Mucosa of stomach (tissue), 1 donor: ENCODE measurements at regions not wholly inside any gene's neighbourhood (a gene's known extent, or its start where the extent isn't known, plus 50 kb on each side); places are given as distances from the start of the nearest gene placed in this dataset.

Source experiments
- H3K27me3 ChIP-seq: one replicate; pipeline ENCODE4 v1.7.0; 2013; ENCODE audit warnings: mild to moderate bottlenecking, low read length; ENCODE audit not compliant: control insufficient read depth, insufficient read depth
- H3K36me3 ChIP-seq: one replicate; pipeline ENCODE4 v1.7.0; 2013; ENCODE audit warnings: low read length; ENCODE audit not compliant: control insufficient read depth, insufficient read depth
- H3K4me1 ChIP-seq: one replicate; pipeline ENCODE4 v1.7.0; 2013; ENCODE audit warnings: mild to moderate bottlenecking, low read length; ENCODE audit not compliant: control insufficient read depth, insufficient read depth
- H3K4me3 ChIP-seq: one replicate; pipeline ENCODE4 v1.7.0; 2013; ENCODE audit warnings: low read length
- H3K9ac ChIP-seq: one replicate; pipeline ENCODE4 v1.7.0; 2013; ENCODE audit warnings: mild to moderate bottlenecking, low read length, moderate library complexity
- H3K9me3 ChIP-seq: one replicate; pipeline ENCODE4 v1.7.0; 2013; ENCODE audit warnings: mild to moderate bottlenecking, low read length, moderate library complexity; ENCODE audit not compliant: control insufficient read depth
- donor health status: Pancreatic carcinoma.

- H3K4me1 ChIP-seq = no peaks in the 10 kb centered on the region
- no peaks in the 10 kb centered on the region for H3K9me3 ChIP-seq
- no peak overlapping the region for H3K9ac ChIP-seq
- no peaks in the 10 kb centered on the region for H3K36me3 ChIP-seq
- no peaks in the 10 kb centered on the region for H3K27me3 ChIP-seq
- H3K4me3 ChIP-seq = no peak overlapping the region
Observed at GRCh38 chr7:156218544-156219306, 406.5 kb upstream of the SHH start.

GRCh38 chr7:156217803-156218202, 405.5 kb upstream of the SHH start:
- Histone ChIP-seq H3K4me3 (no peak overlapping the region), H3K9ac (no peak overlapping the region), H3K27me3 (no peaks in the 10 kb centered on the region), H3K4me1 (no peaks in the 10 kb centered on the region), H3K36me3 (no peaks in the 10 kb centered on the region), H3K9me3 (no peaks in the 10 kb centered on the region)

- no peak overlapping the region for H3K9ac ChIP-seq
- H3K9me3 ChIP-seq = no peaks in the 10 kb centered on the region
Observed at GRCh38 chr7:156209087-156209486, 396.8 kb upstream of the SHH start.

GRCh38 chr7:156207306-156207705, 395.0 kb upstream of the SHH start:
- H3K9ac ChIP-seq = no peak overlapping the region
- no peaks in the 10 kb centered on the region for H3K4me1 ChIP-seq
- no peaks in the 10 kb centered on the region for H3K36me3 ChIP-seq
- no peaks in the 10 kb centered on the region for H3K9me3 ChIP-seq
- H3K27me3 ChIP-seq = no peaks in the 10 kb centered on the region
- H3K4me3 ChIP-seq = no peak overlapping the region

More at GRCh38 chr7:156209087-156209486, 396.8 kb upstream of the SHH start:
- Histone ChIP-seq H3K27me3 (no peaks in the 10 kb centered on the region), H3K36me3 (no peaks in the 10 kb centered on the region), H3K4me3 (no peak overlapping the region), H3K4me1 (no peaks in the 10 kb centered on the region)

GRCh38 chr7:156206174-156206573, 393.9 kb upstream of the SHH start:
- Histone ChIP-seq H3K9me3 (no peaks in the 10 kb centered on the region), H3K4me3 (no peak overlapping the region)

GRCh38 chr7:156204820-156205219, 392.6 kb upstream of the SHH start:
- no peaks in the 10 kb centered on the region for H3K27me3 ChIP-seq
- no peak overlapping the region for H3K9ac ChIP-seq
- no peak overlapping the region for H3K4me3 ChIP-seq
- H3K4me1 ChIP-seq = no peaks in the 10 kb centered on the region
- no peaks in the 10 kb centered on the region for H3K36me3 ChIP-seq
- H3K9me3 ChIP-seq = no peaks in the 10 kb centered on the region

More at GRCh38 chr7:156206174-156206573, 393.9 kb upstream of the SHH start:
- Histone ChIP-seq H3K27me3 (no peaks in the 10 kb centered on the region), H3K4me1 (no peaks in the 10 kb centered on the region), H3K9ac (no peak overlapping the region), H3K36me3 (no peaks in the 10 kb centered on the region)

- Histone ChIP-seq H3K9ac (no peak overlapping the region), H3K36me3 (no peaks in the 10 kb centered on the region), H3K9me3 (no peaks in the 10 kb centered on the region), H3K4me1 (no peaks in the 10 kb centered on the region), H3K4me3 (no peak overlapping the region), H3K27me3 (peaks cover 4% of the 10 kb centered on the region)
Observed at GRCh38 chr7:156203923-156204322, 391.7 kb upstream of the SHH start.

GRCh38 chr7:156198277-156198676, 386.0 kb upstream of the SHH start:
- Histone ChIP-seq H3K4me3 (no peak overlapping the region), H3K36me3 (no peaks in the 10 kb centered on the region), H3K9ac (no peak overlapping the region), H3K4me1 (no peaks in the 10 kb centered on the region), H3K9me3 (no peaks in the 10 kb centered on the region), H3K27me3 (peaks cover 5% of the 10 kb centered on the region)

- Histone ChIP-seq H3K9me3 (no peaks in the 10 kb centered on the region), H3K4me1 (no peaks in the 10 kb centered on the region), H3K4me3 (no peak overlapping the region), H3K9ac (no peak overlapping the region), H3K27me3 (peaks cover 7% of the 10 kb centered on the region), H3K36me3 (no peaks in the 10 kb centered on the region)
Observed at GRCh38 chr7:156196649-156197048, 384.4 kb upstream of the SHH start.

- Histone ChIP-seq H3K9me3 (no peaks in the 10 kb centered on the region), H3K27me3 (peaks cover 8% of the 10 kb centered on the region), H3K36me3 (no peaks in the 10 kb centered on the region), H3K9ac (no peak overlapping the region), H3K4me1 (no peaks in the 10 kb centered on the region), H3K4me3 (no peak overlapping the region)
Observed at GRCh38 chr7:156195276-156195675, 383.0 kb upstream of the SHH start.

GRCh38 chr7:156194813-156195212, 382.6 kb upstream of the SHH start:
- H3K36me3 ChIP-seq = no peaks in the 10 kb centered on the region
- H3K4me1 ChIP-seq = no peaks in the 10 kb centered on the region
- H3K4me3 ChIP-seq = no peak overlapping the region
- no peaks in the 10 kb centered on the region for H3K9me3 ChIP-seq
- peaks cover 8% of the 10 kb centered on the region for H3K27me3 ChIP-seq
- H3K9ac ChIP-seq = no peak overlapping the region

- Histone ChIP-seq H3K4me3 (no peak overlapping the region), H3K9me3 (no peaks in the 10 kb centered on the region), H3K9ac (no peak overlapping the region), H3K4me1 (no peaks in the 10 kb centered on the region), H3K27me3 (peaks cover 3% of the 10 kb centered on the region), H3K36me3 (no peaks in the 10 kb centered on the region)
Observed at GRCh38 chr7:156192921-156193320, 380.7 kb upstream of the SHH start.

GRCh38 chr7:156191090-156191489, 378.8 kb upstream of the SHH start:
- Histone ChIP-seq H3K9me3 (no peaks in the 10 kb centered on the region), H3K36me3 (no peaks in the 10 kb centered on the region), H3K27me3 (peaks cover 3% of the 10 kb centered on the region), H3K9ac (no peak overlapping the region), H3K4me3 (no peak overlapping the region), H3K4me1 (no peaks in the 10 kb centered on the region)
